ENCODE measurements at regions not wholly inside any gene's neighbourhood (a gene's known extent, or its start where the extent isn't known, plus 50 kb on each side); places are given as distances from the start of the nearest gene placed in this dataset.
A peak's percentile ranks its signal among the peaks of the same experiment; 100 is the strongest.

DNA sequence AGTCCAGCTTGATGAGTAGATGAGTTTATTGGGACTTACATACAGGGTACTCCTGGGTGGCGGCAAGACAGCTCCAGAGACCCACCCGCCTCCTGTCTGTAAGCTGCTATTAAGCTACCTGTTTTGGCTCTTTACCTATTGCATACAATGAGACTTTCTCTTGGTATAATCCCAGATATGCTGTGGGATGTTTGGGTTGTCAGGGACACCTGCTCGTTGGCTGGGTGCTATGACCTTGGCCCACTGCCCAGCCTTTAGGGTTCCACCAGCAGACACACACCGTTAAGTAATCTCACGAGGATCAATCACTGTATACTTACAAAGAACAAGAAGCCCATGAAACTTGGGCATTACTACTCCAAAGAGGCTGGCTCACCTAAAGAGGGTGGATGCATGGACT, 116.4 kb downstream of the NPIPB5 start:
- no peak for DNase-seq

DNA sequence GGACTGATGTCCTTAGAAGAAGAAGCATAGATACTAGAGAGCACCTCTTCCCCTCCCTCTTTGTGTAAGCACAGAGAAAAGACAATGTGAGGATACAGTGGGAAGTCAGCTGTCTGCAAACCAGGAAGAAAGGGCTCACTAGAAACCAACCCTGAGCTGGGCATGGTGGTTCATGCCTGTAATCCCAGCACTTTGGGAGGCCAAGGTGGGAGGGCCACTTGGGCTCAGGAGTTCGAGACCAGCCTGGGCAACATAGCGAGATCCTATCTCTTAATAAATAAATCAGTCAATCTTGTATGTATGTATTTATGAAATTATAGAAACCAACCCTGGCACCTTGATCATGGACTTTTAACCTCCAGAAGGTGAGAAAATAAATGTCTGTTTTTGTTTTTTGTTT, 118.3 kb downstream of the NPIPB5 start:
- DNase-seq, result no peak

DNA sequence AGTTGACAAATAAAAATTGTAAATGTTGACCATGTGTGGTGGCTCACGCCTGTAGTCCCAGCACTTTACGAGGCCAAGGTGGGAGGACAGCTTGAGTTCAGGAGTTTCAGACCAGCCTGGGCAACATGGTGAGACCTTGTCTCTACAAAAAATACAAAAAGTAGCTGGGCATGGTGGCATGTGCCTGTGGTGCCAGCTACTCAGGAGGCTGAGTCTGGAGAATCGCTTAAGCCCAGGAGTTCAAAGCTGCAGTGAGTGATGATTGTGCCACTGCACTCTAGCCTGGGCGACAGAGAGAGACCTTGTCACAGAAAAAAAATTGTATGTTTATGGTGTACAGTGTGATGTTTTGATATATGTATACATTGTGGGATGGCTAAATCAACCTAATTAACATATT, 119.6 kb downstream of the NPIPB5 start:
- no peak for DNase-seq

GRCh38 chr16:22631264-22631663, 120.6 kb downstream of the NPIPB5 start:
- no peak for DNase-seq

GRCh38 chr16:22632606-22633005, 121.9 kb downstream of the NPIPB5 start:
- no peak for DNase-seq

GRCh38 chr16:22633280-22633679, 122.6 kb downstream of the NPIPB5 start:
- DNase-seq, result no peak

GRCh38 chr16:22633799-22634198, 123.1 kb downstream of the NPIPB5 start:
- no peak for DNase-seq

DNA sequence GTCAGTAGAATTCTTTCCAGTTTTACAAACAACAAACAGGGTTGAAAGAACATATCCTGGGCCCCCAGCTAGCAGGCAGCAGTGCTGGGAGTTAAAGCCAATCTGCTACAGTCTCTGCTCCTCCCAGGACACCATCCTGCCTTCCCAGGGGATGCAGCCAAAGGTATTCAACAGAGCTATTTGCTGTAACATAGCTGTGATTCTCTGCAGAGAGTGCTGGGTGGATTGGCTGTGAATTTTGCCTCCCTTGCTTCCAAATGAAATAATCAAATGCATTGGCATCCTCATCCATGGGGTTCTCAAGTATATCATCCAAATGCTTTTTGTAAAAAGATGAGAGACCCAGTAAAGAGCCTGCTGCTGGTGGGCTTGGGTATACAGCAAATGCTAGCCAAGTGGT, 124.3 kb downstream of the NPIPB5 start:
- DNase-seq, result peak; percentile 47

DNA sequence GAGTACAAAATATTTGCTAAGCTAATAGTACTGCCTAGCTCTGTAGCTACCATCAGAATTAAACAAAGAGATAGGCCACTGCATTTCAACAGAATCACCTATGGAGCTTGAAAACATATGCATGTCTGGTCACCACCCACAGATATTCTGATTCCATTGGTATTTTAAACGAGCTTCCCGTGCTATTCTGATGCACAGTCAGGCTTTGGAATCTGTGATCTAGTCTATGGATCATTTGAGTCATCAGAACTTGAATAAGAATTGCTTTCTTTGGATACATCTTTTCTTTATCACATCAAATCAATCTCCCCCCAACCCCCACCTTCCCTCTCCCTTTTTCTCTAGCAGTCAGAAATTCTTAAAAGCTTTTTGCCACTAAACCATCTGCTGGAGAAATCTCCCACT, 124.7 kb downstream of the NPIPB5 start:
- DNase-seq, result peak; percentile 9

DNA sequence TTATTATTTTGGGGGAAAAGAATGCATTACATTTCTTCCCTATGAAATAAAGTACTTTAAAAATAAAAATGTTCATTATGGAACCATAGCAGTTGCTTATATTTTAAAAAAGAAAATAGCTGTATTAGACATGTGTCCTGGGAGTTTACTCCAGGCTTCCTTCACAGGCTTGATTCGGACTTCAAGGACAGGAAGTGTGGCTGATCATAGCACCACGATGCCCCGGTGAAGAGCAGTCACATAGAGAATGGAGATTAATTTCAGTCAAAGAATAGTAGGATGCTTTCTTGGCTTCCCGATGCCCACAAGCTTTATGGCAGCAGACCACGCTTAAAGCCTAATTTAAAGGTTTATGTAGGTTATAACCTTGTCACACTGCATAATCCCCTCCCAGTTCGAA, 125.1 kb downstream of the NPIPB5 start:
- DNase-seq, result peak; percentile 47

DNA sequence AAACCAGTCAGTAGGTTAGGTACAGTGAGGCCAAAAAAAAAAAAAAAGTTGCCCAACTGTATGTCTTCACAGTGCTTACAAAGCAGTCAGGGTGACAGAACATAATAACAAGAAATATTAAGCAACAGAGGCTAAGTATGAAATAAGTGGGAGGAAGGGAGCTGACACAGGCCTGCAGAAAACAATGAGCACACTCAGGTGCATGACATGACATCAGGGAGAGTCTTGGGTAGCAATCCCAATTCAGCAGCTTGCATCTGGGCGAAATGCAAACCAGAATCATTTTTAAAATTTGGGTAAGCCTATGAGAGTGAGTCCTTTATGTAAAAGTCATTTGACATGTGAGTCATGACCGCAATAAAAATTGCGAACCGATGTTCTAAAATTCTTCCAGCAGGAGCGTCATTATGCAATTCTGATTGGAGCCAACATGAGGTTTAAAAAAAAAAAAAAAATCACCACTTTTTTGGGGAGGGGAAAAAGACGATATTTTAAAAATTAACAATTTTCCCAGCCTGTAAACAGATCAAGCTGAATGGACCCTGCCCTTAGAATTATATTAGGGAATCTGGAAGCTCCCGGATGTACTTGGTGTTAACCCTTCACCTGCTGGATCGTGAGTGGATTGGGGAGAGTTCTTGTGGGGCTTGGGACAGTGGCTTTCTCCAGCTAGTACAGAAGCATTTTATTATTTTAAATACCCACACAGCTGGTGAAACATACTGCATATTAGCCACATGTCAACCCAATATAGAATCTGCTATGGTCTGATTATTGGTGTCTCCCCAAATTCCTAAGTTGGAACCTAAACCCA, 127.9 kb downstream of the NPIPB5 start:
- no peak for DNase-seq

GRCh38 chr16:22641131-22641628, 130.5 kb downstream of the NPIPB5 start:
- DNase-seq, result peak; percentile 48

- peak; percentile 37 for DNase-seq
Observed at GRCh38 chr16:22642416-22643088, 131.9 kb downstream of the NPIPB5 start.

- DNase-seq, result peak; percentile 37
Observed at GRCh38 chr16:22643203-22643602, 132.5 kb downstream of the NPIPB5 start.

- DNase-seq, result peak; percentile 26
Observed at GRCh38 chr16:22643886-22644285, 133.2 kb downstream of the NPIPB5 start.

GRCh38 chr16:22645868-22646267, 135.2 kb downstream of the NPIPB5 start:
- peak; percentile 21 for DNase-seq

DNA sequence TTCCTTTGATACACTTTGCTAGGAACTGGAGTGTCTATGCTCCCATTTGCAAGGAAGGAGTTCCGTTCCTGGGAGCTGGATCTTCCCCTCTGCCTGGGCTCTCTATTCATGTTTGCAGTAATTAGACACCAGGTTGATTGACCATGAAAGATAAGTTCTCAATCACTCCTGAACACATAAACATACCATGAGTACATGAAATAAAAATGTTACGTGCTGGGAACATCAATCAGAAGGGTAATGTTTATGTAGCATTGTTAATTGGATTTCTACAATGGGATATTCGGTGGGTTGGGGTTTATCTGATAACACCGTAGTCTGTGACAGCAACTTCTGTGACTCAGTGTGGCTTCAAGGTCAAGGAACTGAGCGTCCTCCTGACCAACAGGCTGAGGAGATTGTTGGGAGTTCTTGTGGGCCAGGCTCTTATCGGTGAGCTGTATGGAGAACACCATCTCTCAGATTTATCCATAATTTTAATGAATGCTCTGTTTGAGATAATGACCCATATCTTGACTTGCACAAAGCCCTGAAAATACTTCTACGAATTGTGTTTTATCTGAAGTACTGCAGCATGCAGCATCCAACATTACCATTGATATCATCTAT, 136.4 kb downstream of the NPIPB5 start:
- DNase-seq, result peak; percentile 32

DNA sequence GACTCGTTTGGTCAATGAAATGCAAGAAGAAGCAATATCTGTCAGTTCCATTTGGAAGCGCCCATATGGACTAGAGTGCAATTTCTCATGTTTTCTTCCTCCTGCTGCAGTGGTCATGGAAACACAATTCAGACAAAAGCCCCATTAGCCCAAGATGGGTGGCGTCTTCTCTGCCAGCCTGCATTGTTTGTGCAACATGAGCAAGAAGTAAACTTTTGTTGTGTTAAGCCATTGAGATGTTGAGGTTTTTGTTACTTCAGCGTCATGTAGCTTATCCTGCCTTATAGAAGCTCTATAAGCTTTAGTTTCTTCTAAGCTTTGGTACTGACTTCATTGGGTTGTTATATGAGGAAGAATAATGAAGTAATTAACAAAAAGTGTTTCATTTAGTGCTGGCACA, 137.4 kb downstream of the NPIPB5 start:
- DNase-seq, result peak; percentile 42

- peak; percentile 35 for DNase-seq
Observed at GRCh38 chr16:22648941-22649340, 138.2 kb downstream of the NPIPB5 start.

GRCh38 chr16:22651111-22651817, 140.6 kb downstream of the NPIPB5 start:
- peak; percentile 35 for DNase-seq

- DNase-seq, result peak; percentile 24
Observed at GRCh38 chr16:22652463-22652845, 141.8 kb downstream of the NPIPB5 start.

DNA sequence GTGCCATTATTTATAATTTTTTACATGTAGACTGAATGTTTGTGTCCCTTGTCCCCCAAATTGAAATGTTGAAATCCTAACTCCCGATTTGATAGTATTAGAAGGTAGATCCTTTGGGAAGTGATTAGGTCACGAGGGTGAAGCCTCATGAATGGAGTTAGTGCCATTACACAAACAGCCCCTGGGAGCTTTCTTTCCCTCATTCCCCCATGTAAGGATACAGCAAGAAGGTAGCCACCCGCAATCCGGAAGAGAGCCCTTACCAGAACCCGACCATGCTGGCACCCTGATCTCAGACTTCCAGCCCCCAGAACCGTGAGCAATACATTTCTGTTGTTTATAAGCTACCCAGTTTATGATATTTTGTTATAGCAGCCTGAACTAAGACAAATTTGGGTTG, 143.2 kb downstream of the NPIPB5 start:
- DNase-seq, result peak; percentile 17

GRCh38 chr16:22656573-22656972, 145.9 kb downstream of the NPIPB5 start:
- DNase-seq, result peak; percentile 41
